ENCODE measurements at regions not wholly inside any gene's neighbourhood (a gene's known extent, or its start where the extent isn't known, plus 50 kb on each side); places are given as distances from the start of the nearest gene placed in this dataset.

- no peak for DNase-seq
- Histone ChIP-seq H3K36me3 (ENCODE audit: control insufficient read depth in 4 of 4, insufficient read depth in 4 of 4, low read length in 3 of 4) (no peaks in the 10 kb centered on the region), H3K9me3 (ENCODE audit: control extremely low read depth in 1 of 5, control insufficient read depth in 4 of 5, insufficient read depth in 2 of 5, low read depth in 1 of 5, low read length in 4 of 5) (peaks cover 0 to 9% (median 0%) of the 10 kb centered on the region in 5 experiments), H3K4me3 (ENCODE audit: control insufficient read depth in 1 of 7, extremely low read depth in 1 of 7, insufficient read depth in 4 of 7, low read depth in 2 of 7, low read length in 6 of 7) (no peak overlapping the region), H3K27ac (ENCODE audit: insufficient read depth in 1 of 2, low read depth in 1 of 2, low read length in 2 of 2, poor library complexity in 1 of 2, severe bottlenecking in 2 of 2) (no peak overlapping the region), H3K27me3 (replicated peaks in 2 of 5; ENCODE audit: control insufficient read depth in 4 of 5, insufficient read depth in 5 of 5, low read length in 4 of 5) (no peaks in the 10 kb centered on the region), H3K4me1 (ENCODE audit: control extremely low read depth in 1 of 4, control insufficient read depth in 4 of 4, insufficient read depth in 4 of 4, low read length in 3 of 4) (no peaks in the 10 kb centered on the region)
- 100% methylated on average over 1 of the region's 1 CpG for WGBS (ENCODE audit: insufficient coverage)
- CTCF ChIA-PET, result interaction anchor here (1.0 kb wide), 1 partner anchor 21 kb away, joined by 3 read pairs; no protein-coding TSS in a partner anchor
- POLR2A ChIA-PET, result no interaction called here
These were observed 65.9 kb upstream of the BLID start for GRCh38 chr11:122181893-122182292.

DNA sequence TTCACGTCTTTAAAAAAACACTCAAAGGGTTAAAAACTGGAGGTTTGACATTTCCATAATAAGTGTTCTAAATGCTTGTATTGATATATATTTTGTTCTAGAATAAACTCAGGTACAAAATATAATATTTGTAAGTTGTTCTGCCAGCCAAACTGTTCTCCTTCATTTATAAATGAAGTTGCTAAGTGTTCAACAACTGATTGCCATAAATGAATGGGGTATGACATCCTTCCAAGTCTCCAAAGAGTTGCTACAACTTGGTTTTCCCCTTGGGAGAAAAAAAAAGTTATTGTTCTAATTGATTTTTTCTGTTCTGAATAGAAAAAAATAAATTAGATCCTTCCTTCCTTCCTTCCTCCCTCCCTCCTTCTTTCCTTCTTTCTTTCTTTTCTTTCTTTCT lies 65.4 kb upstream of the BLID start:
- Histone ChIP-seq H3K4me1 (ENCODE audit: control extremely low read depth in 1 of 4, control insufficient read depth in 4 of 4, insufficient read depth in 4 of 4, low read length in 3 of 4) (no peaks in the 10 kb centered on the region), H3K4me3 (ENCODE audit: control insufficient read depth in 1 of 7, extremely low read depth in 1 of 7, insufficient read depth in 4 of 7, low read depth in 2 of 7, low read length in 6 of 7) (no peak overlapping the region), H3K27me3 (replicated peaks in 2 of 5; ENCODE audit: control insufficient read depth in 4 of 5, insufficient read depth in 5 of 5, low read length in 4 of 5) (no peaks in the 10 kb centered on the region), H3K27ac (ENCODE audit: insufficient read depth in 1 of 2, low read depth in 1 of 2, low read length in 2 of 2, poor library complexity in 1 of 2, severe bottlenecking in 2 of 2) (no peak overlapping the region), H3K36me3 (ENCODE audit: control insufficient read depth in 4 of 4, insufficient read depth in 4 of 4, low read length in 3 of 4) (no peaks in the 10 kb centered on the region), H3K9me3 (ENCODE audit: control extremely low read depth in 1 of 5, control insufficient read depth in 4 of 5, insufficient read depth in 2 of 5, low read depth in 1 of 5, low read length in 4 of 5) (peaks cover 0 to 9% (median 0%) of the 10 kb centered on the region in 5 experiments)
- ChIA-PET POLR2A (no interaction called here), CTCF (no interaction called here)
- no CpG with 5 or more reads among the region's 1 CpG for WGBS (ENCODE audit: insufficient coverage)
- no peak for DNase-seq

- ChIA-PET POLR2A (interaction anchor here (0.6 to 0.7 kb wide), 2 partner anchors 18 to 177 kb away, joined by 3 to 4 read pairs; no protein-coding TSS in a partner anchor), CTCF (interaction anchor here (1.1 to 1.4 kb wide), 2 partner anchors 9 to 23 kb away, joined by 3 to 4 read pairs; no protein-coding TSS in a partner anchor)
- 96% methylated on average over 4 of the region's 8 CpGs for WGBS (ENCODE audit: insufficient coverage)
- Histone ChIP-seq H3K36me3 (ENCODE audit: control insufficient read depth in 4 of 4, insufficient read depth in 4 of 4, low read length in 3 of 4) (no peaks in the 10 kb centered on the region), H3K4me3 (ENCODE audit: control insufficient read depth in 1 of 7, extremely low read depth in 1 of 7, insufficient read depth in 4 of 7, low read depth in 2 of 7, low read length in 6 of 7) (no peak overlapping the region), H3K4me1 (ENCODE audit: control extremely low read depth in 1 of 4, control insufficient read depth in 4 of 4, insufficient read depth in 4 of 4, low read length in 3 of 4) (no peaks in the 10 kb centered on the region), H3K27ac (ENCODE audit: insufficient read depth in 1 of 2, low read depth in 1 of 2, low read length in 2 of 2, poor library complexity in 1 of 2, severe bottlenecking in 2 of 2) (no peak overlapping the region), H3K27me3 (replicated peaks in 2 of 5; ENCODE audit: control insufficient read depth in 4 of 5, insufficient read depth in 5 of 5, low read length in 4 of 5) (no peaks in the 10 kb centered on the region), H3K9me3 (ENCODE audit: control extremely low read depth in 1 of 5, control insufficient read depth in 4 of 5, insufficient read depth in 2 of 5, low read depth in 1 of 5, low read length in 4 of 5) (peaks cover 0 to under 1% (median 0%) of the 10 kb centered on the region in 5 experiments)
- no peak for DNase-seq
These were observed 64.2 kb upstream of the BLID start for GRCh38 chr11:122179961-122180834.

DNA sequence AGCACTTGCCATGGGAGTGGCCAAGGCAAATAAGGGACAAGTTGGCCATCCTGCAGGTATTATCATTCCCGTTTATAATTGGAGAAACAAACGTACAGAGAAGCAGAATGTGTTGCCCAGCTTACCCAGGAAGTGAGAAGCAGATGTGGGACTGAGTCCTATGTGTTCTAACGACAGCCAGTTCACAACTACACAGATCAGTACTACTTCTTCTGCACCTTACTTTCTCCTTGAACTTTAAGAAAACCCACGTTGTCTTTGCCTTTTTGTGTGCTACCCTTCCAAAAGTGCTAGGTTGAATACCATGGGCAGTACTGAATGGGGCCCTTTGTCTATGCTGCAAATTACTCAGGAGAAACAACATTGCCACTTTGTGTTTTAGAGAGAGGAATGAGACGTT lies 62.8 kb upstream of the BLID start:
- no peaks in the 10 kb centered on the region for H3K27me3 ChIP-seq (replicated peaks in 2 of 5; ENCODE audit: control insufficient read depth in 4 of 5, insufficient read depth in 5 of 5, low read length in 4 of 5)
- WGBS (ENCODE audit: insufficient coverage), result 62% methylated on average over 2 of the region's 5 CpGs
- no peak overlapping the region for H3K4me3 ChIP-seq (ENCODE audit: control insufficient read depth in 1 of 7, extremely low read depth in 1 of 7, insufficient read depth in 4 of 7, low read depth in 2 of 7, low read length in 6 of 7)
- H3K9me3 ChIP-seq (ENCODE audit: control extremely low read depth in 1 of 5, control insufficient read depth in 4 of 5, insufficient read depth in 2 of 5, low read depth in 1 of 5, low read length in 4 of 5), result no peaks in the 10 kb centered on the region
- no peaks in the 10 kb centered on the region for H3K4me1 ChIP-seq (ENCODE audit: control extremely low read depth in 1 of 4, control insufficient read depth in 4 of 4, insufficient read depth in 4 of 4, low read length in 3 of 4)
- CTCF ChIA-PET, result interaction anchor here (1.1 kb wide), 1 partner anchor 25 kb away, joined by 3 read pairs; no protein-coding TSS in a partner anchor
- H3K36me3 ChIP-seq (ENCODE audit: control insufficient read depth in 4 of 4, insufficient read depth in 4 of 4, low read length in 3 of 4), result no peaks in the 10 kb centered on the region
- no peak for DNase-seq
- POLR2A ChIA-PET, result no interaction called here
- H3K27ac ChIP-seq (ENCODE audit: insufficient read depth in 1 of 2, low read depth in 1 of 2, low read length in 2 of 2, poor library complexity in 1 of 2, severe bottlenecking in 2 of 2), result no peak overlapping the region

- H3K36me3 ChIP-seq (ENCODE audit: control insufficient read depth in 4 of 4, insufficient read depth in 4 of 4, low read length in 3 of 4), result no peaks in the 10 kb centered on the region
These were observed 61.2 kb upstream of the BLID start for GRCh38 chr11:122177238-122177637.

DNA sequence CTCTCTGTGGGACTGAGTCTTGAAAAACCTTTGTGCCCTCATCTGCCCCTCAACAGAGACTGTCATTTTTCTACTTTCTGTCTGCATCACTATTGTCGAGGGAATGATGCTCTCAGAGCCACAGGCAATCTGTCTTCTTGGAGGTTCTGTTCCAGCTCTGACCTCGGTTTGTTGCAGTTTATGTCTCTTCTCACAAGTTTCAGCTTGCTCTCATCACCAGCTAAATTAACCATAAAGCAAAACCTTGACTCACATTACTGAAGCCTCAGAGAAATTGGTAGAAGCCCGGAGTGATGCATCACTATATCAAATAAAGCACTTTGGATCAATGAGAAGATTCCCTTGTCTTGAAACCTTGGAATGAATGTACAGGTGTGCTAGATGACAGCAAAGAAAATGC lies 60.6 kb upstream of the BLID start:
- no peaks in the 10 kb centered on the region for H3K27me3 ChIP-seq (replicated peaks in 2 of 5; ENCODE audit: control insufficient read depth in 4 of 5, insufficient read depth in 5 of 5, low read length in 4 of 5)
- H3K36me3 ChIP-seq (ENCODE audit: control insufficient read depth in 4 of 4, insufficient read depth in 4 of 4, low read length in 3 of 4), result no peaks in the 10 kb centered on the region
- POLR2A ChIA-PET, result interaction anchor here (0.6 kb wide), 1 partner anchor 99 kb away, joined by 3 read pairs; no protein-coding TSS in a partner anchor
- 88% methylated on average over 2 of the region's 3 CpGs for WGBS (ENCODE audit: insufficient coverage)
- no peak overlapping the region for H3K4me3 ChIP-seq (ENCODE audit: control insufficient read depth in 1 of 7, extremely low read depth in 1 of 7, insufficient read depth in 4 of 7, low read depth in 2 of 7, low read length in 6 of 7)
- no peaks in the 10 kb centered on the region for H3K4me1 ChIP-seq (ENCODE audit: control extremely low read depth in 1 of 4, control insufficient read depth in 4 of 4, insufficient read depth in 4 of 4, low read length in 3 of 4)
- no peak for DNase-seq
- H3K27ac ChIP-seq (ENCODE audit: insufficient read depth in 1 of 2, low read depth in 1 of 2, low read length in 2 of 2, poor library complexity in 1 of 2, severe bottlenecking in 2 of 2), result no peak overlapping the region
- H3K9me3 ChIP-seq (ENCODE audit: control extremely low read depth in 1 of 5, control insufficient read depth in 4 of 5, insufficient read depth in 2 of 5, low read depth in 1 of 5, low read length in 4 of 5), result no peaks in the 10 kb centered on the region
- CTCF ChIA-PET, result no interaction called here

More at GRCh38 chr11:122177238-122177637, 61.2 kb upstream of the BLID start:
- ChIA-PET POLR2A (interaction anchor here (0.6 kb wide), 1 partner anchor 99 kb away, joined by 3 read pairs; no protein-coding TSS in a partner anchor), CTCF (no interaction called here)
- H3K4me3 ChIP-seq (ENCODE audit: control insufficient read depth in 1 of 7, extremely low read depth in 1 of 7, insufficient read depth in 4 of 7, low read depth in 2 of 7, low read length in 6 of 7), result no peak overlapping the region
- no peak for DNase-seq
- H3K27me3 ChIP-seq (replicated peaks in 2 of 5; ENCODE audit: control insufficient read depth in 4 of 5, insufficient read depth in 5 of 5, low read length in 4 of 5), result no peaks in the 10 kb centered on the region
- no peaks in the 10 kb centered on the region for H3K4me1 ChIP-seq (ENCODE audit: control extremely low read depth in 1 of 4, control insufficient read depth in 4 of 4, insufficient read depth in 4 of 4, low read length in 3 of 4)
- WGBS (ENCODE audit: insufficient coverage), result no CpG with 5 or more reads among the region's 1 CpG
- no peak overlapping the region for H3K27ac ChIP-seq (ENCODE audit: insufficient read depth in 1 of 2, low read depth in 1 of 2, low read length in 2 of 2, poor library complexity in 1 of 2, severe bottlenecking in 2 of 2)
- no peaks in the 10 kb centered on the region for H3K9me3 ChIP-seq (ENCODE audit: control extremely low read depth in 1 of 5, control insufficient read depth in 4 of 5, insufficient read depth in 2 of 5, low read depth in 1 of 5, low read length in 4 of 5)

- no peaks in the 10 kb centered on the region for H3K36me3 ChIP-seq (ENCODE audit: control insufficient read depth in 4 of 4, insufficient read depth in 4 of 4, low read length in 3 of 4)
- H3K27me3 ChIP-seq (replicated peaks in 2 of 5; ENCODE audit: control insufficient read depth in 4 of 5, insufficient read depth in 5 of 5, low read length in 4 of 5), result no peaks in the 10 kb centered on the region
- POLR2A ChIA-PET, result no interaction called here
- H3K4me1 ChIP-seq (ENCODE audit: control extremely low read depth in 1 of 4, control insufficient read depth in 4 of 4, insufficient read depth in 4 of 4, low read length in 3 of 4), result no peaks in the 10 kb centered on the region
- CTCF ChIA-PET, result no interaction called here
- no peak for DNase-seq
- no peak overlapping the region for H3K4me3 ChIP-seq (ENCODE audit: control insufficient read depth in 1 of 7, extremely low read depth in 1 of 7, insufficient read depth in 4 of 7, low read depth in 2 of 7, low read length in 6 of 7)
- no peak overlapping the region for H3K27ac ChIP-seq (ENCODE audit: insufficient read depth in 1 of 2, low read depth in 1 of 2, low read length in 2 of 2, poor library complexity in 1 of 2, severe bottlenecking in 2 of 2)
- WGBS (ENCODE audit: insufficient coverage), result 100% methylated on average over 1 of the region's 3 CpGs
- H3K9me3 ChIP-seq (ENCODE audit: control extremely low read depth in 1 of 5, control insufficient read depth in 4 of 5, insufficient read depth in 2 of 5, low read depth in 1 of 5, low read length in 4 of 5), result no peaks in the 10 kb centered on the region
These were observed 59.3 kb upstream of the BLID start for GRCh38 chr11:122175306-122175705.

All from common myeloid progenitor, CD34-positive (primary cell).